H1 (cell line): ENCODE measurements at regions not wholly inside any gene's neighbourhood (a gene's known extent, or its start where the extent isn't known, plus 50 kb on each side); places are given as distances from the start of the nearest gene placed in this dataset.

Experiments
- CTCF ChIA-PET: fragments of 300-600 bp; sonication (Branson Sonifier 250); formaldehyde crosslinking; loops from one replicate; lab custom pipeline; 2021; ENCODE audit not compliant: partially characterized antibody; lab: Charles Lee
- POLR2A ChIA-PET: fragments of 300-600 bp; sonication (Branson Sonifier 250); formaldehyde crosslinking; loops from one replicate; lab custom pipeline; 2021; ENCODE audit warnings: inconsistent platforms; ENCODE audit not compliant: partially characterized antibody; lab: Charles Lee
- DNase-seq, 2 experiments: peaks; one replicate each; pipeline versions ENCODE4 v3.0.0 to v3.0.0-alpha.2; 2010 to 2022; ENCODE audit warnings: low spot score in 2 of 2, low read depth in 1 of 2, mixed read lengths in 1 of 2
- FAIRE-seq: peaks from 2 replicates; lab custom pipeline; 2011; peaks lifted over from hg19 to GRCh38; lab: Jason Lieb, UNC
- H2AFZ ChIP-seq: 2 replicates; pipeline ENCODE4 v1.8.1; 2012; ENCODE audit warnings: low read length, inconsistent platforms
- H2AK5ac ChIP-seq: 2 replicates; pipeline ENCODE4 v1.6.1; 2013; ENCODE audit warnings: low read depth, low read length
- H2BK120ac ChIP-seq: replicated peaks from 2 replicates; pipeline ENCODE3; 2013; ENCODE audit warnings: low read depth, low read length, inconsistent platforms
- H2BK12ac ChIP-seq: 2 replicates; pipeline ENCODE4 v1.6.1; 2013; ENCODE audit warnings: low read depth, low read length
- H2BK15ac ChIP-seq: 2 replicates; pipeline ENCODE4 v1.6.1; 2013; ENCODE audit warnings: low read length
- H2BK20ac ChIP-seq: 2 replicates; pipeline ENCODE4 v1.6.1; 2013; ENCODE audit warnings: low read length
- H2BK5ac ChIP-seq: 2 replicates; pipeline ENCODE4 v1.6.1; 2013; ENCODE audit warnings: low read depth, low read length
- H3K14ac ChIP-seq: 2 replicates; pipeline ENCODE4 v1.6.1; 2013; ENCODE audit warnings: inconsistent platforms; ENCODE audit not compliant: insufficient read length
- H3K18ac ChIP-seq: 2 replicates; pipeline ENCODE4 v1.6.1; 2013; ENCODE audit warnings: low read length; ENCODE audit errors: extremely low read depth
- H3K23ac ChIP-seq: 2 replicates; pipeline ENCODE4 v1.6.1; 2013; ENCODE audit warnings: inconsistent platforms; ENCODE audit not compliant: insufficient read length
- H3K23me2 ChIP-seq: 2 replicates; pipeline ENCODE4 v1.6.1; 2013; ENCODE audit warnings: low read depth, low read length
- H3K27ac ChIP-seq: 2 replicates; pipeline ENCODE4 v1.6.1; 2011; ENCODE audit warnings: low read depth, low read length, inconsistent platforms
- H3K27me3 ChIP-seq, 4 experiments: replicated peaks in 1 of 4; 1 replicate in 1 of 4; 2 replicates in 3 of 4; pipeline versions ENCODE4 v1.6.1 to v1.8.1; 2011 to 2013; ENCODE audit warnings: low read length in 3 of 4, mild to moderate bottlenecking in 3 of 4, inconsistent platforms in 2 of 4, mixed read lengths in 2 of 4, moderate library complexity in 1 of 4; ENCODE audit not compliant: control insufficient read depth in 3 of 4, insufficient read depth in 3 of 4; ENCODE audit errors: extremely low read depth in 1 of 4
- H3K36me3 ChIP-seq, 4 experiments: 2 replicates each; pipeline versions ENCODE4 v1.6.1 to v1.8.1; 2011 to 2013; ENCODE audit warnings: mild to moderate bottlenecking in 4 of 4, low read length in 3 of 4, moderate library complexity in 2 of 4, control low read depth in 1 of 4, inconsistent platforms in 1 of 4; ENCODE audit not compliant: insufficient read depth in 4 of 4, control insufficient read depth in 2 of 4
- H3K4ac ChIP-seq: replicated peaks from 2 replicates; pipeline ENCODE3; 2013; ENCODE audit warnings: low read length, low read depth, mixed read lengths, inconsistent platforms; ENCODE audit not compliant: insufficient read length
- H3K4me1 ChIP-seq, 4 experiments: replicated peaks in 1 of 4; 1 replicate in 1 of 4; 2 replicates in 3 of 4; pipeline versions ENCODE4 v1.6.1 to v1.8.1; 2011 to 2013; ENCODE audit warnings: low read length in 3 of 4, inconsistent platforms in 2 of 4, mixed read lengths in 1 of 4; ENCODE audit not compliant: insufficient read depth in 4 of 4, control insufficient read depth in 3 of 4
- H3K4me2 ChIP-seq, 2 experiments: 2 replicates each; pipeline versions ENCODE4 v1.6.1 to v1.8.1; 2011 to 2013; ENCODE audit warnings: low read depth in 2 of 2, low read length in 2 of 2, control low read depth in 1 of 2, inconsistent platforms in 1 of 2, mild to moderate bottlenecking in 1 of 2; ENCODE audit not compliant: insufficient read depth in 1 of 2
- H3K4me3 ChIP-seq, 4 experiments: fragments of 200-600, 300-600 bp in 1 of 4; sonication (generic), shearing (Covaris generic), sonication (Bioruptor Twin) in 1 of 4; 2 replicates each; pipeline versions ENCODE4 v1.5.1 to v1.8.1; 2011 to 2016; ENCODE audit warnings: low read length in 4 of 4, low read depth in 3 of 4, control low read depth in 2 of 4, inconsistent platforms in 2 of 4, mild to moderate bottlenecking in 2 of 4, mixed read lengths in 1 of 4, moderate library complexity in 1 of 4; ENCODE audit not compliant: insufficient read depth in 2 of 4; ENCODE audit errors: extremely low read depth in 1 of 4
- H3K56ac ChIP-seq: replicated peaks from 2 replicates; pipeline ENCODE3; 2013; ENCODE audit warnings: low read depth, mild to moderate bottlenecking, mixed read lengths, low read length, inconsistent platforms; ENCODE audit not compliant: insufficient read length
- H3K79me1 ChIP-seq: 2 replicates; pipeline ENCODE4 v1.6.1; 2013; ENCODE audit warnings: low read depth, low read length, control low read depth
- H3K79me2 ChIP-seq, 2 experiments: 2 replicates each; pipeline versions ENCODE4 v1.6.1 to v1.8.1; 2012 to 2013; ENCODE audit warnings: low read length in 2 of 2, mild to moderate bottlenecking in 2 of 2, inconsistent platforms in 1 of 2; ENCODE audit not compliant: insufficient read depth in 2 of 2, control insufficient read depth in 1 of 2
- H3K9ac ChIP-seq, 4 experiments: replicated peaks in 1 of 4; 1 replicate in 1 of 4; 2 replicates in 3 of 4; pipeline versions ENCODE4 v1.6.1 to v1.8.1; 2011 to 2013; ENCODE audit warnings: low read depth in 3 of 4, low read length in 3 of 4, control low read depth in 2 of 4, mild to moderate bottlenecking in 2 of 4, moderate library complexity in 2 of 4, inconsistent platforms in 1 of 4; ENCODE audit errors: extremely low read depth in 1 of 4
- H3K9me3 ChIP-seq, 2 experiments: 2 replicates each; pipeline versions ENCODE4 v1.6.1 to v1.8.1; 2012 to 2013; ENCODE audit warnings: mild to moderate bottlenecking in 2 of 2, moderate library complexity in 2 of 2, control low read depth in 1 of 2, inconsistent platforms in 1 of 2, low read depth in 1 of 2, low read length in 1 of 2, mixed read lengths in 1 of 2; ENCODE audit not compliant: insufficient read depth in 2 of 2
- H4K20me1 ChIP-seq, 2 experiments: replicated peaks in 1 of 2; 2 replicates each; pipeline versions ENCODE3 to v1.8.1; 2011 to 2013; ENCODE audit warnings: inconsistent platforms in 2 of 2, low read length in 2 of 2, mild to moderate bottlenecking in 1 of 2; ENCODE audit not compliant: insufficient read depth in 2 of 2, control insufficient read depth in 1 of 2
- H4K5ac ChIP-seq: 2 replicates; pipeline ENCODE4 v1.6.1; 2013; ENCODE audit warnings: low read length, low read depth, mixed read lengths, inconsistent platforms; ENCODE audit not compliant: insufficient read length
- H4K8ac ChIP-seq: 2 replicates; pipeline ENCODE4 v1.8.0; 2013; ENCODE audit warnings: mild to moderate bottlenecking, moderate library complexity, low read length, inconsistent platforms; ENCODE audit not compliant: insufficient read depth; ENCODE audit errors: extremely low read depth
- H4K91ac ChIP-seq: replicated peaks from 2 replicates; pipeline ENCODE3; 2013; ENCODE audit warnings: low read length, mixed read lengths, inconsistent platforms; ENCODE audit not compliant: insufficient read length
- CHD2 ChIP-seq: IDR thresholded peaks from 2 replicates; pipeline ENCODE4 v1.6.1; 2012; ENCODE audit warnings: low read length, improper control_type of control experiment
- CTBP2 ChIP-seq: IDR thresholded peaks from 2 replicates; pipeline ENCODE4 v1.7.0; 2011; ENCODE audit warnings: borderline replicate concordance, mild to moderate bottlenecking, moderate library complexity, mixed read lengths, low read length; ENCODE audit not compliant: insufficient read depth, insufficient read length
- EZH2 ChIP-seq: fragments of 200-600 bp; sonication (generic); IDR thresholded peaks from 2 replicates; pipeline ENCODE4 v1.7.1; 2012; ENCODE audit warnings: low read depth, mild to moderate bottlenecking, moderate library complexity, low read length, inconsistent platforms; ENCODE audit not compliant: severe bottlenecking
- GABPA ChIP-seq: IDR thresholded peaks from 2 replicates; pipeline ENCODE4 v1.6.1; 2011; ENCODE audit warnings: mild to moderate bottlenecking, low read length, moderate library complexity, borderline replicate concordance; ENCODE audit not compliant: insufficient read depth
- GTF2F1 ChIP-seq: IDR thresholded peaks from 2 replicates; pipeline ENCODE4 v1.6.1; 2012; ENCODE audit warnings: low read depth, low read length, improper control_type of control experiment, borderline replicate concordance
- HDAC6 ChIP-seq: IDR thresholded peaks from one replicate; pipeline ENCODE4 v1.7.1; 2012; ENCODE audit warnings: low read depth, mild to moderate bottlenecking, inconsistent platforms, low read length, moderate library complexity
- NANOG ChIP-seq: IDR thresholded peaks from 2 replicates; pipeline ENCODE4 v1.6.1; 2011; ENCODE audit warnings: low read length, low read depth, mild to moderate bottlenecking, inconsistent platforms; ENCODE audit not compliant: insufficient read depth, poor library complexity, severe bottlenecking
- RAD21 ChIP-seq, 2 experiments: IDR thresholded peaks in 1 of 2; conservative IDR thresholded peaks in 1 of 2; 2 replicates each; pipeline ENCODE4 v1.6.1; 2011; ENCODE audit warnings: low read depth in 2 of 2, low read length in 2 of 2, improper control_type of control experiment in 1 of 2, inconsistent platforms in 1 of 2, mild to moderate bottlenecking in 1 of 2, moderate library complexity in 1 of 2
- RXRA ChIP-seq: IDR thresholded peaks from 2 replicates; pipeline ENCODE4 v1.6.1; 2011; ENCODE audit warnings: low read depth, mild to moderate bottlenecking, low read length, moderate library complexity; ENCODE audit not compliant: insufficient read depth
- SAP30 ChIP-seq: fragments of 300-600 bp; sonication (generic); IDR thresholded peaks from 2 replicates; pipeline ENCODE4 v1.7.1; 2012; ENCODE audit warnings: low read length, moderate library complexity, mild to moderate bottlenecking, inconsistent platforms; ENCODE audit not compliant: insufficient read depth, insufficient replicate concordance
- SP2 ChIP-seq: IDR thresholded peaks from 2 replicates; pipeline ENCODE4 v1.6.1; 2012; ENCODE audit warnings: mild to moderate bottlenecking, low read length, inconsistent platforms
- SP4 ChIP-seq: IDR thresholded peaks from 2 replicates; pipeline ENCODE4 v1.6.1; 2012; ENCODE audit warnings: low read length, inconsistent platforms
- YY1 ChIP-seq: IDR thresholded peaks from 2 replicates; pipeline ENCODE4 v1.6.1; 2011; ENCODE audit warnings: low read depth, mild to moderate bottlenecking, low read length
- WGBS, 2 experiments: shearing (Covaris generic) in 1 of 2; methylation state at CpG; one replicate each; pipeline versions ENCODE4 v1.1.6 to v1.1.7; 2013 to 2015; ENCODE audit warnings: low lambda C conversion rate in 2 of 2, mixed read lengths in 2 of 2, inconsistent platforms in 1 of 2, low coverage in 1 of 2, missing lambda C conversion rate in 1 of 2; ENCODE audit not compliant: insufficient replicate concordance in 2 of 2, insufficient coverage in 1 of 2, insufficient read length in 1 of 2; ENCODE audit errors: extremely low coverage in 1 of 2, missing lambda C conversion rate in 1 of 2; 5-methylcytosine and 5-hydroxymethylcytosine counted together
- TF ChIP-seq, protein P1 (sequence below): IDR thresholded peaks from 2 replicates; pipeline ENCODE4 v1.6.1; 2011; ENCODE audit warnings: low read depth, mild to moderate bottlenecking, low read length; ENCODE audit not compliant: insufficient read depth

DNA sequence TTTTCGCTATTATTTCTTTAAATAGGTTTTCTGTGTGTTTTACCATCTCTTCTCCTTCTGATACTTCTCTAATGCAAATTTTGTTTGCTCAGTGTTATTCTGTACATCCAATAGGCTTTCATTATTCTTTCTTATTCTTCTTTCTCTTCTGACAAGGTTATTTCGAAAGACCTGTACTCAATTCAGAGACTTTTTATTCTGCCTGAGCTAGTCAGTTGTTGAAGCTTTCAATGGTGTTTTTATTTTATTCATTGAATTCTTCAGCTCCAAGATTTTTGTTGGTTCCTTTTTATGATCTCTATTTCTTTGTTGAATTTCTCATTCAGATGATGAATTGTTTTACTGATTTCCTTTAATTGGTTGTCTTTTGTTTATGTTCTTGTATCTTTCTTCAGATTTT lies 706.2 kb downstream of the NR2F1-AS1 start:
- no peaks in the 10 kb centered on the region for H3K36me3 ChIP-seq
- 93% methylated on average over 2 of the region's 2 CpGs; no CpG with 5 or more reads in 1 of the 2 experiments for WGBS, 2 experiments
- no peak overlapping the region for H4K8ac ChIP-seq
- H3K18ac ChIP-seq, result no peak overlapping the region
- H2AK5ac ChIP-seq, result no peak overlapping the region
- H2BK15ac ChIP-seq, result no peak overlapping the region
- H4K20me1 ChIP-seq, result peaks cover 0 to 1% of the 10 kb centered on the region in 2 experiments
- peaks cover 2% of the 10 kb centered on the region; the same call in 1 of the 2 replicates for H3K23me2 ChIP-seq
- H4K5ac ChIP-seq, result no peak overlapping the region
- no peak overlapping the region for H3K27ac ChIP-seq
- no peak overlapping the region for H2AFZ ChIP-seq
- ChIA-PET CTCF (no interaction called here), POLR2A (no interaction called here)
- no peak overlapping the region for H3K4ac ChIP-seq
- H3K23ac ChIP-seq, result no peak overlapping the region
- no peak overlapping the region for H3K4me2 ChIP-seq
- H3K14ac ChIP-seq, result no peak overlapping the region
- 0 out of 4 replicates have a peak, but pooled peaks cover 0 to 3% of the 10 kb centered on the region in 2 experiments for H3K9me3 ChIP-seq
- H2BK20ac ChIP-seq, result no peak overlapping the region
- no peak overlapping the region for H2BK12ac ChIP-seq
- H3K4me1 ChIP-seq, result no peaks in the 10 kb centered on the region
- no peak overlapping the region for H3K56ac ChIP-seq
- H3K27me3 ChIP-seq, result no peaks in the 10 kb centered on the region
- no peak overlapping the region for H2BK120ac ChIP-seq
- no peak overlapping the region for H2BK5ac ChIP-seq
- H3K9ac ChIP-seq, result no peak overlapping the region
- FAIRE-seq (no peak), DNase-seq (no peak)
- H3K79me1 ChIP-seq, result no peaks in the 10 kb centered on the region
- H3K4me3 ChIP-seq, result no peak overlapping the region
- no peaks in the 10 kb centered on the region for H3K79me2 ChIP-seq
- no peak overlapping the region for H4K91ac ChIP-seq
- TF ChIP-seq GABPA (no peak), HDAC6 (no peak), EZH2 (no peak), SAP30 (no peak), CTBP2 (no peak), YY1 (no peak), RXRA (no peak), RAD21 (IDR thresholded peaks at IDR 0.05 in 1 of 2, conservative IDR thresholded peaks at IDR 0.05 in 1 of 2; ENCODE audit: low read depth in 2 of 2, low read length in 2 of 2) (no peak), SP2 (no peak), GTF2F1 (no peak), CHD2 (no peak), NANOG (no peak), SP4 (no peak)
- TF ChIP-seq, protein P1, sequence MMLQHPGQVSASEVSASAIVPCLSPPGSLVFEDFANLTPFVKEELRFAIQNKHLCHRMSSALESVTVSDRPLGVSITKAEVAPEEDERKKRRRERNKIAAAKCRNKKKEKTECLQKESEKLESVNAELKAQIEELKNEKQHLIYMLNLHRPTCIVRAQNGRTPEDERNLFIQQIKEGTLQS, result no peak
